Mesothelial cell of epicardium (in vitro differentiated cells): ENCODE measurements at regions not wholly inside any gene's neighbourhood (a gene's known extent, or its start where the extent isn't known, plus 50 kb on each side); places are given as distances from the start of the nearest gene placed in this dataset.

ENCODE experiments used
- DNase-seq, 2 experiments: peaks; one replicate each; pipeline ENCODE4 v3.0.0; 2021; ENCODE audit warnings: low spot score in 2 of 2; ENCODE audit not compliant: unreplicated experiment in 2 of 2
- H3K27ac Mint-ChIP-seq: 2 replicates; pipeline ENCODE4 v1.8.0; 2021; ENCODE audit warnings: mixed read lengths
- H3K27me3 Mint-ChIP-seq: 2 replicates; pipeline ENCODE4 v1.8.0; 2021; ENCODE audit warnings: low read depth, mixed read lengths
- H3K36me3 Mint-ChIP-seq: 2 replicates; pipeline ENCODE4 v1.8.0; 2021; ENCODE audit warnings: mixed read lengths
- H3K4me1 Mint-ChIP-seq: 2 replicates; pipeline ENCODE4 v1.8.0; 2021; ENCODE audit warnings: mixed read lengths
- H3K4me3 Mint-ChIP-seq: 2 replicates; pipeline ENCODE4 v1.8.0; 2021; ENCODE audit warnings: mild to moderate bottlenecking, moderate library complexity, mixed read lengths
- H3K9me3 Mint-ChIP-seq: 2 replicates; pipeline ENCODE4 v1.8.0; 2021; ENCODE audit warnings: mixed read lengths
- CTCF ChIP-seq: fragments of 200-600 bp; sonication (generic); IDR thresholded peaks from one replicate; pipeline ENCODE4 v1.5.0; 2021; ENCODE audit warnings: antibody characterized with exemption; ENCODE audit not compliant: unreplicated experiment

- Mint-ChIP-seq H3K27ac (no peak overlapping the region), H3K4me3 (no peak overlapping the region), H3K9me3 (peaks cover 19% of the 10 kb centered on the region), H3K27me3 (no peaks in the 10 kb centered on the region), H3K4me1 (peaks cover 34% of the 10 kb centered on the region), H3K36me3 (peaks cover 2% of the 10 kb centered on the region)
- TF ChIP-seq CTCF: no peak
- no peak for DNase-seq
Observed at GRCh38 chr6:122124908-122125307, 274.5 kb upstream of the HSF2 start.

GRCh38 chr6:122126894-122127293, 272.6 kb upstream of the HSF2 start:
- H3K9me3 Mint-ChIP-seq: peaks cover 9% of the 10 kb centered on the region
- TF ChIP-seq CTCF: no peak

GRCh38 chr6:122128445-122128844, 271.0 kb upstream of the HSF2 start:
- no peak for TF ChIP-seq CTCF
- Mint-ChIP-seq H3K4me1 (peaks cover 8% of the 10 kb centered on the region), H3K27me3 (no peaks in the 10 kb centered on the region), H3K9me3 (peaks cover 9% of the 10 kb centered on the region), H3K4me3 (no peak overlapping the region), H3K27ac (no peak overlapping the region), H3K36me3 (no peaks in the 10 kb centered on the region)
- DNase-seq: no peak

More at GRCh38 chr6:122126894-122127293, 272.6 kb upstream of the HSF2 start:
- no peak overlapping the region for H3K4me3 Mint-ChIP-seq
- peaks cover 24% of the 10 kb centered on the region for H3K4me1 Mint-ChIP-seq
- no peak for DNase-seq
- H3K36me3 Mint-ChIP-seq: no peaks in the 10 kb centered on the region
- H3K27me3 Mint-ChIP-seq: no peaks in the 10 kb centered on the region
- no peak overlapping the region for H3K27ac Mint-ChIP-seq

- H3K36me3 Mint-ChIP-seq: no peaks in the 10 kb centered on the region
- no peaks in the 10 kb centered on the region for H3K27me3 Mint-ChIP-seq
- H3K4me1 Mint-ChIP-seq: peaks cover 7% of the 10 kb centered on the region
- H3K9me3 Mint-ChIP-seq: peaks cover 9% of the 10 kb centered on the region
- no peak for DNase-seq
- TF ChIP-seq CTCF: no peak
- no peak overlapping the region for H3K4me3 Mint-ChIP-seq
- H3K27ac Mint-ChIP-seq: no peak overlapping the region
Observed at GRCh38 chr6:122129313-122130025, 270.0 kb upstream of the HSF2 start.

- H3K9me3 Mint-ChIP-seq: peaks cover 9% of the 10 kb centered on the region
- H3K27ac Mint-ChIP-seq: no peak overlapping the region
- no peaks in the 10 kb centered on the region for H3K27me3 Mint-ChIP-seq
- peaks cover 7% of the 10 kb centered on the region for H3K4me1 Mint-ChIP-seq
- no peak for DNase-seq
- H3K4me3 Mint-ChIP-seq: no peak overlapping the region
- no peaks in the 10 kb centered on the region for H3K36me3 Mint-ChIP-seq
- TF ChIP-seq CTCF: no peak
Observed at GRCh38 chr6:122130026-122130348, 269.5 kb upstream of the HSF2 start.

- TF ChIP-seq CTCF: no peak
- no peak overlapping the region for H3K27ac Mint-ChIP-seq
- H3K4me1 Mint-ChIP-seq: peaks cover 7% of the 10 kb centered on the region
- H3K27me3 Mint-ChIP-seq: no peaks in the 10 kb centered on the region
- no peaks in the 10 kb centered on the region for H3K36me3 Mint-ChIP-seq
- no peak overlapping the region for H3K4me3 Mint-ChIP-seq
- no peak for DNase-seq
- H3K9me3 Mint-ChIP-seq: peaks cover 9% of the 10 kb centered on the region
Observed at GRCh38 chr6:122130518-122130917, 268.9 kb upstream of the HSF2 start.
